HepG2 (cell line): ENCODE measurements at regions not wholly inside any gene's neighbourhood (a gene's known extent, or its start where the extent isn't known, plus 50 kb on each side); places are given as distances from the start of the nearest gene placed in this dataset.

ENCODE experiments used
- ARNT ChIP-seq: fragments of 450-650 bp; IDR thresholded peaks from 2 replicates; pipeline ENCODE4 v1.6.1; 2017
- ATF6 ChIP-seq: sonication (generic); formaldehyde crosslinking; conservative IDR thresholded peaks from 2 replicates; pipeline ENCODE4 v1.4.0; 2020; ENCODE audit warnings: missing genetic modification reagents
- FOXJ3 ChIP-seq: sonication (generic); formaldehyde crosslinking; IDR thresholded peaks from 2 replicates; pipeline ENCODE4 v1.4.0; 2020; ENCODE audit warnings: missing genetic modification reagents, mild to moderate bottlenecking, borderline replicate concordance
- MTA3 ChIP-seq: sonication (generic); formaldehyde crosslinking; IDR thresholded peaks from 2 replicates; pipeline ENCODE4 v1.4.0; 2020; ENCODE audit warnings: missing genetic modification reagents
- POLR2A ChIP-seq, 2 experiments: IDR thresholded peaks; 2 replicates each; pipeline ENCODE4 v1.6.1; 2011; ENCODE audit warnings: low read depth in 2 of 2, low read length in 2 of 2, mild to moderate bottlenecking in 1 of 2, moderate library complexity in 1 of 2; ENCODE audit not compliant: insufficient read depth in 1 of 2
- PREB ChIP-seq: sonication (generic); formaldehyde crosslinking; IDR thresholded peaks from 2 replicates; pipeline ENCODE4 v1.4.0; 2020; ENCODE audit warnings: missing genetic modification reagents
- ZBTB7A ChIP-seq: sonication (generic); formaldehyde crosslinking; IDR thresholded peaks from 2 replicates; pipeline ENCODE4 v1.8.0; 2022; ENCODE audit warnings: mild to moderate bottlenecking, missing genetic modification reagents
- ZHX2 ChIP-seq, 2 experiments: sonication (generic) in 1 of 2; formaldehyde crosslinking in 1 of 2; IDR thresholded peaks; 2 replicates each; pipeline versions ENCODE4 v1.6.1 to v1.9.0; 2014 to 2022; ENCODE audit warnings: antibody characterized with exemption in 1 of 2, borderline replicate concordance in 1 of 2, inconsistent platforms in 1 of 2, low read depth in 1 of 2, missing genetic modification reagents in 1 of 2
- ZNF326 ChIP-seq: sonication (generic); formaldehyde crosslinking; IDR thresholded peaks from 2 replicates; pipeline ENCODE4 v1.4.0; 2020; ENCODE audit warnings: missing genetic modification reagents, borderline replicate concordance
- ZNF513 ChIP-seq: sonication (generic); formaldehyde crosslinking; conservative IDR thresholded peaks from 2 replicates; pipeline ENCODE4 v1.5.0; 2020; ENCODE audit warnings: missing genetic modification reagents
- ZNF577 ChIP-seq: sonication (generic); formaldehyde crosslinking; IDR thresholded peaks from 2 replicates; pipeline ENCODE4 v1.4.0; 2020; ENCODE audit warnings: mild to moderate bottlenecking, low read depth, missing genetic modification reagents, borderline replicate concordance
- TF ChIP-seq, protein P1 (sequence below): sonication (generic); formaldehyde crosslinking; conservative IDR thresholded peaks from 2 replicates; pipeline ENCODE4 v1.8.1; 2023; ENCODE audit warnings: missing genetic modification reagents
- TF ChIP-seq, protein P2 (sequence below): sonication (generic); formaldehyde crosslinking; IDR thresholded peaks from 2 replicates; pipeline ENCODE4 v1.5.0; 2020; ENCODE audit warnings: mild to moderate bottlenecking, missing genetic modification reagents, moderate library complexity

DNA sequence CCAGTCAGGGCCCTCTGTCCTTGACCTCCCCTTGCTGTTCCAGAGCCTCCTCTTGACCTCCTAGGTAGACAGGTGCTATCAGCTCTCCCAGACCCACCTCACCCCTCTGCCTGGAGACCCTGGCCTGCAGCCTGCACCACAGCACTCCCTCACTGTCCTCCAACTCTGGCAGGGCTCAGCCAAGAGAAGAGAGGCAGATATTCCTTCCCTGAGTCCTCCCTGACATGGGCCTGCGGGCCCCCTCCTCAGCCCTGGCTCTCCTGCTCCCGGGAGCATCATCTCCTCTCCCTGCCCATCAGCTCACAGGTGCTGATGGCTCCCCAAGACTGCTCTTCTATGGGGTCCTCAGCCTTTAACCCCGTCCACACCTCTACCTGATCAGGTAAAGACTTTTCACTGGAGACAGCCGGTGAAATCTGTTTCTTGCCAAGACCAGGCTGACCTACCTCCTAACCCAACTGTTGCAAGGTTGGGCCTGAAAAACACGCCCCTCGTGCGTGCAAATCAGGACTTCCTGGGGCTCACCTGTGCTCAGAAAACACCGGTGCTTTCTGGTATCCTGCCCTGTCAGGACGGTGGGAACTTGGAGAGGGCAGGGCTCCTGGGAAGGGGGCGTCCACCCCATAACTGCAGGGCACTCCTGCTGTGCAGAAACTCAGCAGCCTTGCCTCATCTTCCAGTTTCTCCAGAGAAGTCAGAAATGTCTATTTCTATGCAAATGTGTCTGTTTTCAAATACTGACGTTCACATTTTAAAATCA, 160.7 kb downstream of the SHANK2 start:
- TF ChIP-seq POLR2A (IDR thresholded peaks at IDR 0.05; ENCODE audit: insufficient read depth in 1 of 2, low read depth in 2 of 2, low read length in 2 of 2) (no peak), ZBTB7A (CRISPR knock-in tag) (no peak), ZNF577 (CRISPR knock-in tag) (no peak), ZHX2 (IDR thresholded peaks at IDR 0.05; ENCODE audit: low read depth) (no peak), ZHX2 (CRISPR knock-in tag; IDR thresholded peaks at IDR 0.05; ENCODE audit: borderline replicate concordance) (no peak), ZNF513 (CRISPR knock-in tag) (no peak), ZNF326 (CRISPR knock-in tag) (no peak), ARNT (no peak), ATF6 (no peak), PREB (no peak), MTA3 (CRISPR knock-in tag) (no peak), FOXJ3 (CRISPR knock-in tag) (no peak)
- TF ChIP-seq, protein P1, sequence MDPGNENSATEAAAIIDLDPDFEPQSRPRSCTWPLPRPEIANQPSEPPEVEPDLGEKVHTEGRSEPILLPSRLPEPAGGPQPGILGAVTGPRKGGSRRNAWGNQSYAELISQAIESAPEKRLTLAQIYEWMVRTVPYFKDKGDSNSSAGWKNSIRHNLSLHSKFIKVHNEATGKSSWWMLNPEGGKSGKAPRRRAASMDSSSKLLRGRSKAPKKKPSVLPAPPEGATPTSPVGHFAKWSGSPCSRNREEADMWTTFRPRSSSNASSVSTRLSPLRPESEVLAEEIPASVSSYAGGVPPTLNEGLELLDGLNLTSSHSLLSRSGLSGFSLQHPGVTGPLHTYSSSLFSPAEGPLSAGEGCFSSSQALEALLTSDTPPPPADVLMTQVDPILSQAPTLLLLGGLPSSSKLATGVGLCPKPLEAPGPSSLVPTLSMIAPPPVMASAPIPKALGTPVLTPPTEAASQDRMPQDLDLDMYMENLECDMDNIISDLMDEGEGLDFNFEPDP (CRISPR knock-in tag), result no peak
- TF ChIP-seq, protein P2, sequence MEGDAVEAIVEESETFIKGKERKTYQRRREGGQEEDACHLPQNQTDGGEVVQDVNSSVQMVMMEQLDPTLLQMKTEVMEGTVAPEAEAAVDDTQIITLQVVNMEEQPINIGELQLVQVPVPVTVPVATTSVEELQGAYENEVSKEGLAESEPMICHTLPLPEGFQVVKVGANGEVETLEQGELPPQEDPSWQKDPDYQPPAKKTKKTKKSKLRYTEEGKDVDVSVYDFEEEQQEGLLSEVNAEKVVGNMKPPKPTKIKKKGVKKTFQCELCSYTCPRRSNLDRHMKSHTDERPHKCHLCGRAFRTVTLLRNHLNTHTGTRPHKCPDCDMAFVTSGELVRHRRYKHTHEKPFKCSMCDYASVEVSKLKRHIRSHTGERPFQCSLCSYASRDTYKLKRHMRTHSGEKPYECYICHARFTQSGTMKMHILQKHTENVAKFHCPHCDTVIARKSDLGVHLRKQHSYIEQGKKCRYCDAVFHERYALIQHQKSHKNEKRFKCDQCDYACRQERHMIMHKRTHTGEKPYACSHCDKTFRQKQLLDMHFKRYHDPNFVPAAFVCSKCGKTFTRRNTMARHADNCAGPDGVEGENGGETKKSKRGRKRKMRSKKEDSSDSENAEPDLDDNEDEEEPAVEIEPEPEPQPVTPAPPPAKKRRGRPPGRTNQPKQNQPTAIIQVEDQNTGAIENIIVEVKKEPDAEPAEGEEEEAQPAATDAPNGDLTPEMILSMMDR (CRISPR knock-in tag), result no peak
